ENCODE measurements at regions not wholly inside any gene's neighbourhood (a gene's known extent, or its start where the extent isn't known, plus 50 kb on each side); places are given as distances from the start of the nearest gene placed in this dataset.

GRCh38 chr2:126795656-126796055, 103.0 kb upstream of the TEX51 start:
- no peak for TF ChIP-seq EZH2phosphoT487 (IDR thresholded peaks at IDR 0.05; ENCODE audit: borderline replicate concordance, low read depth, low read length)
- no peak for TF ChIP-seq CTCF (conservative IDR thresholded peaks at IDR 0.05; ENCODE audit: low read length)
- CTCF ChIA-PET (ENCODE audit: unreplicated experiment): no interaction called here
- Histone ChIP-seq H3K36me3 (ENCODE audit: insufficient read depth, low read length) (no peaks in the 10 kb centered on the region), H3K9me2 (ENCODE audit: insufficient read depth, low read length) (no peaks in the 10 kb centered on the region), H3K4me1 (ENCODE audit: insufficient read depth, low read length, poor library complexity, severe bottlenecking) (no peaks in the 10 kb centered on the region), H2AFZ (ENCODE audit: low read length) (no peak overlapping the region), H3K79me2 (ENCODE audit: insufficient read depth, low read depth, low read length) (no peaks in the 10 kb centered on the region), H3K4me3 (ENCODE audit: low read depth, low read length, poor library complexity, severe bottlenecking) (no peak overlapping the region), H4K20me1 (ENCODE audit: insufficient read depth, low read length) (no peaks in the 10 kb centered on the region), H3K4me2 (ENCODE audit: low read length) (no peak overlapping the region), H3K9me3 (ENCODE audit: low read length) (no peaks in the 10 kb centered on the region), H3K27ac (ENCODE audit: low read depth, low read length, poor library complexity, severe bottlenecking) (no peak overlapping the region)
- no peak for DNase-seq (ENCODE audit: low spot score)
- intact Hi-C loops (cut with micrococcal nuclease; ENCODE audit: unreplicated experiment): no loop called here
- no TSS peak for BruUV-seq (replicated peaks)
- POLR2A ChIA-PET: no interaction called here

GRCh38 chr2:126796931-126797621, 101.6 kb upstream of the TEX51 start:
- ChIA-PET POLR2A (interaction anchor here (0.6 kb wide), 1 partner anchor 1051 kb away, joined by 3 read pairs; no protein-coding TSS in a partner anchor), CTCF (ENCODE audit: unreplicated experiment) (no interaction called here)
- H3K4me2 ChIP-seq (ENCODE audit: low read length): no peak overlapping the region
- H4K20me1 ChIP-seq (ENCODE audit: insufficient read depth, low read length): no peaks in the 10 kb centered on the region
- H3K4me1 ChIP-seq (ENCODE audit: insufficient read depth, low read length, poor library complexity, severe bottlenecking): no peaks in the 10 kb centered on the region
- H3K9me2 ChIP-seq (ENCODE audit: insufficient read depth, low read length): no peaks in the 10 kb centered on the region
- H3K27ac ChIP-seq (ENCODE audit: low read depth, low read length, poor library complexity, severe bottlenecking): no peak overlapping the region
- no TSS peak for BruUV-seq (replicated peaks)
- H3K79me2 ChIP-seq (ENCODE audit: insufficient read depth, low read depth, low read length): no peaks in the 10 kb centered on the region
- no peak overlapping the region for H3K4me3 ChIP-seq (ENCODE audit: low read depth, low read length, poor library complexity, severe bottlenecking)
- no peak for DNase-seq (ENCODE audit: low spot score)
- no peaks in the 10 kb centered on the region for H3K9me3 ChIP-seq (ENCODE audit: low read length)
- no peaks in the 10 kb centered on the region for H3K36me3 ChIP-seq (ENCODE audit: insufficient read depth, low read length)
- no peak for TF ChIP-seq EZH2phosphoT487 (IDR thresholded peaks at IDR 0.05; ENCODE audit: borderline replicate concordance, low read depth, low read length)
- TF ChIP-seq CTCF (conservative IDR thresholded peaks at IDR 0.05; ENCODE audit: low read length): no peak
- intact Hi-C loops (cut with micrococcal nuclease; ENCODE audit: unreplicated experiment): no loop called here
- no peak overlapping the region for H2AFZ ChIP-seq (ENCODE audit: low read length)

- no peaks in the 10 kb centered on the region for H3K79me2 ChIP-seq (ENCODE audit: insufficient read depth, low read depth, low read length)
- POLR2A ChIA-PET: interaction anchor here (0.6 kb wide), 1 partner anchor 1052 kb away, joined by 3 read pairs; no protein-coding TSS in a partner anchor
Measured at GRCh38 chr2:126797622-126798275, 100.9 kb upstream of the TEX51 start.

More at GRCh38 chr2:126797622-126798275, 100.9 kb upstream of the TEX51 start:
- BruUV-seq (replicated peaks): no TSS peak
- CTCF ChIA-PET (ENCODE audit: unreplicated experiment): no interaction called here
- Histone ChIP-seq H3K9me2 (ENCODE audit: insufficient read depth, low read length) (no peaks in the 10 kb centered on the region), H3K4me2 (ENCODE audit: low read length) (no peak overlapping the region), H2AFZ (ENCODE audit: low read length) (no peak overlapping the region), H3K4me3 (ENCODE audit: low read depth, low read length, poor library complexity, severe bottlenecking) (no peak overlapping the region), H3K9me3 (ENCODE audit: low read length) (no peaks in the 10 kb centered on the region), H3K4me1 (ENCODE audit: insufficient read depth, low read length, poor library complexity, severe bottlenecking) (no peaks in the 10 kb centered on the region), H3K27ac (ENCODE audit: low read depth, low read length, poor library complexity, severe bottlenecking) (no peak overlapping the region), H3K36me3 (ENCODE audit: insufficient read depth, low read length) (no peaks in the 10 kb centered on the region), H4K20me1 (ENCODE audit: insufficient read depth, low read length) (no peaks in the 10 kb centered on the region)
- intact Hi-C loops (cut with micrococcal nuclease; ENCODE audit: unreplicated experiment): no loop called here
- TF ChIP-seq CTCF (conservative IDR thresholded peaks at IDR 0.05; ENCODE audit: low read length) (no peak), EZH2phosphoT487 (IDR thresholded peaks at IDR 0.05; ENCODE audit: borderline replicate concordance, low read depth, low read length) (no peak)
- DNase-seq (ENCODE audit: low spot score): no peak

Measured in OCI-LY7 (cell line).